Adrenal gland (tissue), 9 donors: ENCODE measurements at regions not wholly inside any gene's neighbourhood (a gene's known extent, or its start where the extent isn't known, plus 50 kb on each side); places are given as distances from the start of the nearest gene placed in this dataset.

Experiments used
- DNase-seq, 7 donors: peaks; one replicate each; pipeline ENCODE4 v3.0.0-alpha.2; 2019 to 2020
- H3K27ac ChIP-seq, 5 donors: fragments of 200-600 bp; sonication (generic) in 4 of 5; 1 replicate in 3 of 5; 2 replicates in 2 of 5; pipeline versions ENCODE4 v1.5.1 to v1.8.0; 2016 to 2020; ENCODE audit warnings: mild to moderate bottlenecking in 1 of 5
- H3K27me3 ChIP-seq: fragments of 200-600 bp; 2 replicates; pipeline ENCODE4 v1.8.0; 2021
- H3K36me3 ChIP-seq, 2 donors: fragments of 200-600 bp; replicated peaks in 1 of 2; 1 replicate in 1 of 2; 2 replicates in 1 of 2; pipeline versions ENCODE4 v1.5.1 to v1.8.0; 2018 to 2022
- H3K4me1 ChIP-seq, 2 donors: fragments of 200-600 bp; replicated peaks in 1 of 2; 1 replicate in 1 of 2; 2 replicates in 1 of 2; pipeline versions ENCODE4 v1.5.1 to v1.8.0; 2018 to 2021
- H3K4me3 ChIP-seq, 4 donors: fragments of 200-600 bp; sonication (generic) in 3 of 4; one replicate each; pipeline ENCODE4 v1.5.1; 2016 to 2018
- H3K9me3 ChIP-seq, 3 donors: fragments of 200-600 bp; sonication (generic) in 1 of 3; replicated peaks in 1 of 3; 1 replicate in 2 of 3; 2 replicates in 1 of 3; pipeline versions ENCODE4 v1.5.1 to v1.8.0; 2016 to 2021
- CTCF ChIP-seq, 6 experiments: fragments of 450-650 bp in 4 of 6; fragments of 200-600 bp in 2 of 6; sonication (generic) in 1 of 6; IDR thresholded peaks; 1 replicate in 5 of 6; 2 replicates in 1 of 6; pipeline versions ENCODE4 v1.5.1 to v1.8.0; 2016 to 2021; ENCODE audit warnings: antibody characterized with exemption in 6 of 6, mild to moderate bottlenecking in 2 of 6, moderate library complexity in 1 of 6
- POLR2A ChIP-seq, 2 donors: fragments of 450-650 bp; IDR thresholded peaks; one replicate each; pipeline ENCODE4 v1.6.1; 2017; ENCODE audit warnings: antibody characterized with exemption in 2 of 2, mild to moderate bottlenecking in 2 of 2, moderate library complexity in 1 of 2
- WGBS, 4 donors: extraction: QIAGEN DNeasy Blood & Tissue Kit in 2 of 4; methylation state at CpG; one replicate each; pipeline versions ENCODE4 v1.1.5 to v1.1.7; 2013 to 2017; 5-methylcytosine and 5-hydroxymethylcytosine counted together
- intact Hi-C, 2 donors: fragments of 100-400 bp; cut with DNase I; formaldehyde crosslinking; loops; one replicate each; pipeline versions ENCODE4 v1.14.1 to v1.15.0; 2022 to 2023
- donor health status: healthy with polysubstance abuse.
- donor health status: Bipolar disorder and iron deficiency.
- donor health status: DM: yes; HTN: yes; CAD: no.
- donor health status: DM: no; HTN: no; CAD: no.
- donor health status: DM: no; HTN: no; CAD: no.

GRCh38 chr6:170000071-170000843, 248.8 kb downstream of the ERMARD start:
- no peaks in the 10 kb centered on the region for H3K27me3 ChIP-seq
- TF ChIP-seq POLR2A (IDR thresholded peaks at IDR 0.05) = no peak
- no peak for TF ChIP-seq CTCF (IDR thresholded peaks at IDR 0.05)
- H3K4me1 ChIP-seq = no peaks in the 10 kb centered on the region
- H3K4me3 ChIP-seq = no peak overlapping the region
- H3K36me3 ChIP-seq = no peaks in the 10 kb centered on the region
- 78 to 94% (median 90%) methylated on average over 4 to 8 of the region's 8 CpGs for WGBS, 4 donors
- intact Hi-C loops = no loop called here
- no peak overlapping the region for H3K27ac ChIP-seq
- peak in 1 of 7 donors; percentile 47 for DNase-seq
- peaks cover 0 to 13% (median 0%) of the 10 kb centered on the region in 3 donors for H3K9me3 ChIP-seq

- intact Hi-C loops = no loop called here
- Histone ChIP-seq H3K4me3 (no peak overlapping the region), H3K27ac (no peak overlapping the region), H3K36me3 (no peaks in the 10 kb centered on the region), H3K9me3 (peaks cover 0 to 5% (median 0%) of the 10 kb centered on the region in 3 donors), H3K4me1 (no peaks in the 10 kb centered on the region), H3K27me3 (no peaks in the 10 kb centered on the region)
- WGBS, 4 donors = 62 to 76% (median 64%) methylated on average over 7 of the region's 7 CpGs
- DNase-seq = peak in 1 of 7 donors; percentile 23
- no peak for TF ChIP-seq POLR2A (IDR thresholded peaks at IDR 0.05)
- no peak for TF ChIP-seq CTCF (IDR thresholded peaks at IDR 0.05)
Observed at GRCh38 chr6:169999367-169999766, 247.9 kb downstream of the ERMARD start.

GRCh38 chr6:169998457-169998856, 247.0 kb downstream of the ERMARD start:
- Histone ChIP-seq H3K4me1 (no peaks in the 10 kb centered on the region), H3K4me3 (no peak overlapping the region), H3K9me3 (no peaks in the 10 kb centered on the region), H3K27ac (no peak overlapping the region), H3K36me3 (no peaks in the 10 kb centered on the region), H3K27me3 (no peaks in the 10 kb centered on the region)
- 76 to 83% (median 79%) methylated on average over 6 to 7 of the region's 7 CpGs for WGBS, 4 donors
- intact Hi-C loops = no loop called here
- TF ChIP-seq POLR2A (IDR thresholded peaks at IDR 0.05) = no peak
- TF ChIP-seq CTCF (IDR thresholded peaks at IDR 0.05) = no peak
- DNase-seq = peak in 1 of 7 donors; percentile 36

GRCh38 chr6:169997930-169998218, 246.5 kb downstream of the ERMARD start:
- intact Hi-C loops = no loop called here
- Histone ChIP-seq H3K4me1 (no peaks in the 10 kb centered on the region), H3K27ac (no peak overlapping the region), H3K27me3 (no peaks in the 10 kb centered on the region), H3K9me3 (no peaks in the 10 kb centered on the region), H3K36me3 (no peaks in the 10 kb centered on the region), H3K4me3 (no peak overlapping the region)
- DNase-seq = peak in 1 of 7 donors; percentile 49
- WGBS, 4 donors = 70 to 85% (median 74%) methylated on average over 4 to 7 of the region's 7 CpGs
- no peak for TF ChIP-seq POLR2A (IDR thresholded peaks at IDR 0.05)
- TF ChIP-seq CTCF (IDR thresholded peaks at IDR 0.05) = no peak
